Lower leg skin (tissue), 4 donors: ENCODE measurements at regions not wholly inside any gene's neighbourhood (a gene's known extent, or its start where the extent isn't known, plus 50 kb on each side); places are given as distances from the start of the nearest gene placed in this dataset.

Experiments
- DNase-seq, 2 donors: peaks; one replicate each; pipeline ENCODE4 v3.0.0-alpha.2; 2019; ENCODE audit warnings: low spot score in 2 of 2
- H3K4me3 ChIP-seq: fragments of 200-600 bp; sonication (generic); 2 replicates; pipeline ENCODE4 v1.5.1; 2017; ENCODE audit warnings: mild to moderate bottlenecking, low read depth; ENCODE audit not compliant: poor library complexity, severe bottlenecking
- CTCF ChIP-seq, 3 donors: fragments of 450-650 bp; IDR thresholded peaks; one replicate each; pipeline ENCODE4 v1.5.1; 2016; ENCODE audit warnings: antibody characterized with exemption in 3 of 3, mild to moderate bottlenecking in 3 of 3, moderate library complexity in 2 of 3
- POLR2A ChIP-seq, 2 donors: fragments of 450-650 bp; IDR thresholded peaks; one replicate each; pipeline ENCODE4 v1.6.1; 2016 to 2017; ENCODE audit warnings: antibody characterized with exemption in 2 of 2, mild to moderate bottlenecking in 1 of 2, moderate library complexity in 1 of 2
- WGBS, 2 donors: methylation state at CpG; one replicate each; pipeline ENCODE4 v1.1.5; 2018; 5-methylcytosine and 5-hydroxymethylcytosine counted together
- intact Hi-C: fragments of 100-400 bp; cut with DNase I; formaldehyde crosslinking; loops from one replicate; pipeline ENCODE4 v1.15.0; 2023; ENCODE audit warnings: low total_unique reads

- TF ChIP-seq CTCF (IDR thresholded peaks at IDR 0.05) = no peak
- no peak for TF ChIP-seq POLR2A (IDR thresholded peaks at IDR 0.05)
These were observed 532.0 kb downstream of the KLF5 start for GRCh38 chr13:73590795-73591194.

GRCh38 chr13:73585236-73585635, 526.4 kb downstream of the KLF5 start:
- no peak for TF ChIP-seq CTCF (IDR thresholded peaks at IDR 0.05)
- TF ChIP-seq POLR2A (IDR thresholded peaks at IDR 0.05) = no peak
- WGBS, 2 donors = 56 to 90% methylated on average over 2 of the region's 2 CpGs
- no peak for DNase-seq
- H3K4me3 ChIP-seq = no peak overlapping the region
- intact Hi-C loops = no loop called here

More at GRCh38 chr13:73590795-73591194, 532.0 kb downstream of the KLF5 start:
- H3K4me3 ChIP-seq = no peak overlapping the region
- intact Hi-C loops = no loop called here
- DNase-seq = no peak

- WGBS, 2 donors = 71 to 82% methylated on average over 3 of the region's 3 CpGs
- intact Hi-C loops = no loop called here
- no peak for TF ChIP-seq POLR2A (IDR thresholded peaks at IDR 0.05)
- TF ChIP-seq CTCF (IDR thresholded peaks at IDR 0.05) = no peak
- H3K4me3 ChIP-seq = no peak overlapping the region
- no peak for DNase-seq
These were observed 524.5 kb downstream of the KLF5 start for GRCh38 chr13:73583331-73583730.

GRCh38 chr13:73580513-73581267, 521.9 kb downstream of the KLF5 start:
- 94 to 96% methylated on average over 3 of the region's 3 CpGs for WGBS, 2 donors
- intact Hi-C loops = no loop called here
- H3K4me3 ChIP-seq = no peak overlapping the region
- TF ChIP-seq POLR2A (IDR thresholded peaks at IDR 0.05) (no peak), CTCF (IDR thresholded peaks at IDR 0.05) (no peak)
- DNase-seq = no peak

- WGBS, 2 donors = 72 to 79% methylated on average over 2 of the region's 2 CpGs
- no peak for TF ChIP-seq CTCF (IDR thresholded peaks at IDR 0.05)
- TF ChIP-seq POLR2A (IDR thresholded peaks at IDR 0.05) = no peak
- no peak overlapping the region for H3K4me3 ChIP-seq
- DNase-seq = no peak
- intact Hi-C loops = no loop called here
These were observed 520.9 kb downstream of the KLF5 start for GRCh38 chr13:73579574-73580274.
